ENCODE measurements at regions not wholly inside any gene's neighbourhood (a gene's known extent, or its start where the extent isn't known, plus 50 kb on each side); places are given as distances from the start of the nearest gene placed in this dataset.

DNA sequence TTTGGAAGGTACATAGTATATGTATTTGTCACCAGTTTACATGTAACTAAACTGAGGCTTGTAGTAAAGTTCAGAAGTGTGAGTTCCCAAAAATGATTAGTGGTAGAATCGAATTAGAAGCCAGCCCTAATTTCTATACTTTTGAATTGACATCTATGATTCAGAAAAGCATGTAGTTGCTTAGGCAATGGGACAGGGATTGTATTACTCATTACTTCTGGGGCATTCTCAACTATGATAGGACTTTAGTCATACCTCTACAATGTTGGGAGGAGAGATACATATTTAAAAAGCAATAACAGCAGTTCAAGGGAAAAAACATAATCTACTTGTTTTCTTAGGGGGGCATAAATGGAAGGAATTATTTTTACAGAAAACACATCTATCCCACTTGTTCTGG, 277.9 kb upstream of the E2F7 start:
- no peak overlapping the region for H3K4me3 ChIP-seq (replicated peaks; ENCODE audit: low read depth, low read length)
- TF ChIP-seq, protein P1, sequence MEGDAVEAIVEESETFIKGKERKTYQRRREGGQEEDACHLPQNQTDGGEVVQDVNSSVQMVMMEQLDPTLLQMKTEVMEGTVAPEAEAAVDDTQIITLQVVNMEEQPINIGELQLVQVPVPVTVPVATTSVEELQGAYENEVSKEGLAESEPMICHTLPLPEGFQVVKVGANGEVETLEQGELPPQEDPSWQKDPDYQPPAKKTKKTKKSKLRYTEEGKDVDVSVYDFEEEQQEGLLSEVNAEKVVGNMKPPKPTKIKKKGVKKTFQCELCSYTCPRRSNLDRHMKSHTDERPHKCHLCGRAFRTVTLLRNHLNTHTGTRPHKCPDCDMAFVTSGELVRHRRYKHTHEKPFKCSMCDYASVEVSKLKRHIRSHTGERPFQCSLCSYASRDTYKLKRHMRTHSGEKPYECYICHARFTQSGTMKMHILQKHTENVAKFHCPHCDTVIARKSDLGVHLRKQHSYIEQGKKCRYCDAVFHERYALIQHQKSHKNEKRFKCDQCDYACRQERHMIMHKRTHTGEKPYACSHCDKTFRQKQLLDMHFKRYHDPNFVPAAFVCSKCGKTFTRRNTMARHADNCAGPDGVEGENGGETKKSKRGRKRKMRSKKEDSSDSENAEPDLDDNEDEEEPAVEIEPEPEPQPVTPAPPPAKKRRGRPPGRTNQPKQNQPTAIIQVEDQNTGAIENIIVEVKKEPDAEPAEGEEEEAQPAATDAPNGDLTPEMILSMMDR (IDR thresholded peaks at IDR 0.05; ENCODE audit: insufficient read depth, low read length, poor library complexity, severe bottlenecking) = no peak
- no peaks in the 10 kb centered on the region for H3K36me3 ChIP-seq (ENCODE audit: control insufficient read depth, insufficient read depth, low read length)
- no peak for DNase-seq (ENCODE audit: extremely low read depth, insufficient read length)
- H3K27me3 ChIP-seq (replicated peaks; ENCODE audit: control insufficient read depth, insufficient read depth, low read length) = no peaks in the 10 kb centered on the region

DNA sequence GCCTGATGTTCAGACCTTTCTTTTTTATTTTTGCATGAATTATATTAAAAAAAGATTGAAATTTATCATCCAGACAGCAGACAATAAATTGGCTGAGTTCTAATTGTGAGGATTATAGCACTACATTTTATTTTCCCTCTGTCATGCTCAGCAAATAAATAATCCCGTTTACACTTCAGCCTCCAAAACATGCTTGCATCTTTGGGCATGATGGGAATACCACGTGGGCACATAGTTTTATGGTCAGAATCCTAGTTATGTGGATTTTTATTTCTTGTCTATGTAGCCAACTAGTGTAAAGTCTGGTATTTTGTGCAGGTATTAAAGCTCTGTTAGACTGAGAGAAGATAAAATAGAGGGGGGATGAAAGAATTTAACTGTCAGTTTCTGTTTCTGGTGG, 276.9 kb upstream of the E2F7 start:
- Histone ChIP-seq H3K27me3 (replicated peaks; ENCODE audit: control insufficient read depth, insufficient read depth, low read length) (no peaks in the 10 kb centered on the region), H3K36me3 (ENCODE audit: control insufficient read depth, insufficient read depth, low read length) (no peaks in the 10 kb centered on the region), H3K4me3 (replicated peaks; ENCODE audit: low read depth, low read length) (no peak overlapping the region)
- TF ChIP-seq, protein P1 (IDR thresholded peaks at IDR 0.05; ENCODE audit: insufficient read depth, low read length, poor library complexity, severe bottlenecking) = no peak
- DNase-seq (ENCODE audit: extremely low read depth, insufficient read length) = no peak

DNA sequence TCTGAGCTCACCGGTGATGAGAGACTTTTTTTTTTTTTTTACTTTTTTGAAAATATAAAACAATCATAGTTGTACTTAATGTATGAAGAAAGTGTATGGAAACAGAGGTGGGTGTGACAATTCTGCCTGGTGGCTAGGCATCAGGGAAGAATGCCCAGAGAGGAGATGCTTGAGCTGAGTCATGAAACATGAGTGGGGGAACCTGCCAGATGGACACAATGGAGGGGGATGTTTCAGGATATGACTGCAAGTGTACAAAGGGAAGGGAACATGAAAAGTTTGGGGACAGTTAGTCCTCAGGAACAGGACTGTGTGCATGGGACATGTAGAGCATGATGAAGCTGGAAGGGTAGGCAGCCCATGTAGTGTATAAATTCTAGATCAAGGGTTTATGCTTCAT, 274.2 kb upstream of the E2F7 start:
- TF ChIP-seq, protein P1 (IDR thresholded peaks at IDR 0.05; ENCODE audit: insufficient read depth, low read length, poor library complexity, severe bottlenecking) = no peak
- H3K27me3 ChIP-seq (replicated peaks; ENCODE audit: control insufficient read depth, insufficient read depth, low read length) = no peaks in the 10 kb centered on the region

DNA sequence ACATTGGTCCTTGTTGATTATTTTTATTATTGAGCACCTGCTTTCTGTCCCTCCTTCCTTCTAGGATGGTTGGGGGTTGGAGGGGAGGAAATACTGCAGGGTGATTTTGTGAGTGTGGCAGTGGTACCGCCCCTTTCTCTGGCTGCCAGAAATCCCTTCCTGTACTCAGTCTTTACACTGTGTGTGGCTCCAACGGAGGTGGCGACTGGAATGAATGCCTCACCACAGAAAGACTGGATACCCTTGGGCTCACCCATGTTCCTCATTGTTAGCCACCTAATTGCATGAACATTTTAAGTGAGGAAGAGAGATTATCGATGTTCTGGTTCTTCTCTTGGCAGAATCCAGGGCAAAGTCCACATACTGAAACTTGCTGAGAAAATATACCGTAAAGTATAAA, 272.0 kb upstream of the E2F7 start:
- Histone ChIP-seq H3K4me3 (replicated peaks; ENCODE audit: low read depth, low read length) (no peak overlapping the region), H3K36me3 (ENCODE audit: control insufficient read depth, insufficient read depth, low read length) (no peaks in the 10 kb centered on the region), H3K27me3 (replicated peaks; ENCODE audit: control insufficient read depth, insufficient read depth, low read length) (no peaks in the 10 kb centered on the region)
- DNase-seq (ENCODE audit: extremely low read depth, insufficient read length) = no peak
- TF ChIP-seq, protein P1 (IDR thresholded peaks at IDR 0.05; ENCODE audit: insufficient read depth, low read length, poor library complexity, severe bottlenecking) = no peak

More for the DNA sequence above, 274.2 kb upstream of the E2F7 start:
- H3K36me3 ChIP-seq (ENCODE audit: control insufficient read depth, insufficient read depth, low read length) = no peaks in the 10 kb centered on the region
- DNase-seq (ENCODE audit: extremely low read depth, insufficient read length) = no peak
- H3K4me3 ChIP-seq (replicated peaks; ENCODE audit: low read depth, low read length) = no peak overlapping the region

DNA sequence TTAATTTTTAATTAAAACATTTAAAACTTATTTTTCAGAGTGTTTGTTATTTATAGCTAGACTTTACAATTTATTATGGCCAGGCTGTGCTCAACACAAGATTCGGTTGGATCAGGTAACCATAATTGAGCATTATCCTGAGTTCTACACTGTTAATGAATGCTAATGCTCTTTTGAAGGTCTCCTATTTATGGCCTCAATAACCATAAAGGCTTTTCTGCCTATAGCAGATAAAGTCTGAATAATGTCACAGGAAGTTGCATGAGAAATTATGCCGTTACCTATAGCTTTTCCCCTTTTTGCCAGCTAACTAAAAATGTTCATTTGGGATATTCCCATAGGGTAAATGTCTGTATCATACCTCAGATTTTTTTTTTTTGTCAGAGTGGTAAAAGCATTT, 269.4 kb upstream of the E2F7 start:
- no peaks in the 10 kb centered on the region for H3K36me3 ChIP-seq (ENCODE audit: control insufficient read depth, insufficient read depth, low read length)
- no peak for DNase-seq (ENCODE audit: extremely low read depth, insufficient read length)
- H3K4me3 ChIP-seq (replicated peaks; ENCODE audit: low read depth, low read length) = no peak overlapping the region
- TF ChIP-seq, protein P1 (IDR thresholded peaks at IDR 0.05; ENCODE audit: insufficient read depth, low read length, poor library complexity, severe bottlenecking) = no peak
- no peaks in the 10 kb centered on the region for H3K27me3 ChIP-seq (replicated peaks; ENCODE audit: control insufficient read depth, insufficient read depth, low read length)

DNA sequence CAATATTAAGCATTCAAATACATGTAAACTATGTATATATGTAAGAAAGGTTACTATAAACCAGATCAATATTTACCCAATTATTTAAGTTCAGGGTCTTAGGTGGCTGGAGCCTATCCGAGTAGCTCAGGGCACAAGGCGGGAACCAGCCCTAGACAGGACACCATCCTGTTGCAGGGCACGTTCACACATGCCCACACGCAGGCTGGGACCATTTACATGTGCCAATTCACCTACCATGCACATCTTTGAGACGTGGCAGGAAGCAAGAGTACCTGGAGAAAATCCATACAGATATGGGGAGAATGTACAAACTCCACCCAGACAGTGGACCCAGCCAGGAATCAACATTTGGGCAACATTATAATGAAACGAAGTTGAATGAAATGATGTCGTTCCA, 263.0 kb upstream of the E2F7 start:
- Histone ChIP-seq H3K27me3 (replicated peaks; ENCODE audit: control insufficient read depth, insufficient read depth, low read length) (peaks cover 2% of the 10 kb centered on the region; the same call in 1 of the 2 replicates), H3K36me3 (ENCODE audit: control insufficient read depth, insufficient read depth, low read length) (no peaks in the 10 kb centered on the region), H3K4me3 (replicated peaks; ENCODE audit: low read depth, low read length) (no peak overlapping the region)
- no peak for DNase-seq (ENCODE audit: extremely low read depth, insufficient read length)
- TF ChIP-seq, protein P1 (IDR thresholded peaks at IDR 0.05; ENCODE audit: insufficient read depth, low read length, poor library complexity, severe bottlenecking) = no peak
